Astrocyte (in vitro differentiated cells and primary cell): ENCODE measurements at regions not wholly inside any gene's neighbourhood (a gene's known extent, or its start where the extent isn't known, plus 50 kb on each side); places are given as distances from the start of the nearest gene placed in this dataset.

Experiments used
- CTCF ChIP-seq: IDR thresholded peaks from 2 replicates; pipeline ENCODE4 v1.5.1; 2011; ENCODE audit warnings: low read depth, mild to moderate bottlenecking, inconsistent platforms, low read length, moderate library complexity; ENCODE audit not compliant: insufficient read depth
- EZH2 ChIP-seq: IDR thresholded peaks from 2 replicates; pipeline ENCODE4 v1.6.1; 2012; ENCODE audit warnings: mild to moderate bottlenecking, low read length, inconsistent platforms; ENCODE audit not compliant: insufficient read depth

GRCh38 chr9:79974806-79975422 lies 403.1 kb downstream of the TLE4 start:
- no peak for TF ChIP-seq EZH2
- TF ChIP-seq CTCF = no peak
